Epithelial cell of proximal tubule (primary cell): ENCODE measurements at regions not wholly inside any gene's neighbourhood (a gene's known extent, or its start where the extent isn't known, plus 50 kb on each side); places are given as distances from the start of the nearest gene placed in this dataset.
"Not testable (repeated sequence)": the region's sequence is repeated elsewhere in the genome, so short reads cannot be mapped to it uniquely, and the experiment has no call there.

Experiments
- DNase-seq: peaks from one replicate; pipeline ENCODE4 v3.0.0-alpha.2; 2011; ENCODE audit warnings: low read depth
- H3K4me3 ChIP-seq: 2 replicates; pipeline ENCODE4 v1.5.1; 2011; ENCODE audit warnings: low read depth, mild to moderate bottlenecking, low read length
- TF ChIP-seq, protein P1 (sequence below): conservative IDR thresholded peaks from 2 replicates; pipeline ENCODE4 v1.5.1; 2012; ENCODE audit warnings: low read depth, mild to moderate bottlenecking, low read length

DNA sequence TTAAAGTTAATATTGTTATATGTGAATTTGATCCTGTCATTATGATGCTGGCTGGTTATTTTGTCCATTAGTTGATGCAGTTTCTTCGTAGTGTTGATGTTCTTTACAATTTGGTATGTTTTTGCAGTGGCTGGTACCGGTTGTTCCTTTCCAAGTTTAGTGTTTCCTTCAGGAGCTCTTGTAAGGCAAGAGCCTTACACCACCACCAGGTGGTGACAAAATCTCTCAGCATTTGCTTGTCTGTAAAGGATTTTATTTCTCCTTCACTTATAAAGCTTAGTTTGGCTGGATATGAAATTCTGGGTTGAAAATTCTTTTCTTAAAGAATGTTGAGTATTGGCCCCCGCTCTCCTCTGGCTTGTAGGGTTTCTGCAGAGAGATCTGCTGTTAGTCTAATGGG, 86.4 kb upstream of the UNC13C start:
- H3K4me3 ChIP-seq, DNase-seq: not testable (repeated sequence)
- TF ChIP-seq, protein P1, sequence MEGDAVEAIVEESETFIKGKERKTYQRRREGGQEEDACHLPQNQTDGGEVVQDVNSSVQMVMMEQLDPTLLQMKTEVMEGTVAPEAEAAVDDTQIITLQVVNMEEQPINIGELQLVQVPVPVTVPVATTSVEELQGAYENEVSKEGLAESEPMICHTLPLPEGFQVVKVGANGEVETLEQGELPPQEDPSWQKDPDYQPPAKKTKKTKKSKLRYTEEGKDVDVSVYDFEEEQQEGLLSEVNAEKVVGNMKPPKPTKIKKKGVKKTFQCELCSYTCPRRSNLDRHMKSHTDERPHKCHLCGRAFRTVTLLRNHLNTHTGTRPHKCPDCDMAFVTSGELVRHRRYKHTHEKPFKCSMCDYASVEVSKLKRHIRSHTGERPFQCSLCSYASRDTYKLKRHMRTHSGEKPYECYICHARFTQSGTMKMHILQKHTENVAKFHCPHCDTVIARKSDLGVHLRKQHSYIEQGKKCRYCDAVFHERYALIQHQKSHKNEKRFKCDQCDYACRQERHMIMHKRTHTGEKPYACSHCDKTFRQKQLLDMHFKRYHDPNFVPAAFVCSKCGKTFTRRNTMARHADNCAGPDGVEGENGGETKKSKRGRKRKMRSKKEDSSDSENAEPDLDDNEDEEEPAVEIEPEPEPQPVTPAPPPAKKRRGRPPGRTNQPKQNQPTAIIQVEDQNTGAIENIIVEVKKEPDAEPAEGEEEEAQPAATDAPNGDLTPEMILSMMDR, result peak; percentile 48

DNA sequence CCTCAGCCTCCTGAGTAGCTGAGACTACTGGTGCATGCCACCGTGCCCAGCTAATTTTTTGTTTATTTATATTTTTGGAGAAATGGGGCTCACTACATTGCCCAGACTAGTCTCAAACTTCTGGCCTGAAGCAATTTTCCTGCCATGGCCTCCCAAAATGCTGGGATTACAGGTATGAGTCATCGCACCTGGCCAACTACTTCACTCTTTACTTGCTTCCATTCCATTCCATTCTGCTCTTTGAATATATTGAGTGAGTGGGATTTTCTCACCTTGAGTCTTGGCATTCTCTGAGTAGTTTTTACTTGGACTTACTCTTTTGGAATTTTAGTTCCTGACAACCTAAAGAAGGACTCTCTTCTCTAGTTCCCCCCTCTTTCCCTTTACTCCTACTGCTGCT, 93.8 kb upstream of the UNC13C start:
- TF ChIP-seq, protein P1, result no peak
- no peak overlapping the region for H3K4me3 ChIP-seq
- DNase-seq, result no peak

DNA sequence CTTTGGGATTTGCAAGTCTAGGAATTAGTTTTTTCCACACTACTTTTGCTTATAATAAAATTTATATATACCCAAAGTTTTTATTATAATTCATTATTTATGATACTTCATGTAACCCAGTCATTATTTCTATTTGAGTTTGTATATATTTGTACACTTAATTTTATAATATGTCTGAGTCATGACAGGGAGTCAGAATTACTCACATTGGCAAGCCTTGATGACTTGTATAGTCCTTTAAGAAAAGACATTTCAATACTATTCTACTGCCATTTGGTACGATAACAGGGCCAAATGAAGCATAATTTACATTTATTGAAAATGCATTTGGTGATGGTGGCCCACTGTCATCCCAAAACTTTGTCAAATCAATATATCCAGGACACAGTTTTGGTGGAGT, 95.9 kb upstream of the UNC13C start:
- no peak overlapping the region for H3K4me3 ChIP-seq
- no peak for DNase-seq
- TF ChIP-seq, protein P1, result no peak

DNA sequence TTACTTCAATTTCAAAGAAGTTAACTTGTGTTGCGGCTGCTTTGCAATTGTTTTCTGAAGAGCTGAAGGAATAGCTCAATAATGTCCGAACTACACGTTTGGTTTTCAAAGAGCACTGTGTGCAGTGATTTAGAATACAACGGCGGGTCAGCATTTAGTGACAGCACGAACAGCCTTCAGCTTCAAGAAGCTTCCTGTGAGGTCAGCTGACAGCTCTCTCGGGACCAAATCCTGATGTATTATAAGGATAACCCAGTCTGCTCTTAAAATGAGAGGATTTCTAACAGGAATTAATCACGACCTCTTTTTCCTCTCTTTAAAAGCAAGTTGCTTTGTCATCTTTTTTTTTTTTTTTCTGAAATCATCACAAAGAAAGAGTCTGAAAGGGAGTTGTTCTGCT, 97.9 kb upstream of the UNC13C start:
- DNase-seq, result no peak
- TF ChIP-seq, protein P1, result no peak

DNA sequence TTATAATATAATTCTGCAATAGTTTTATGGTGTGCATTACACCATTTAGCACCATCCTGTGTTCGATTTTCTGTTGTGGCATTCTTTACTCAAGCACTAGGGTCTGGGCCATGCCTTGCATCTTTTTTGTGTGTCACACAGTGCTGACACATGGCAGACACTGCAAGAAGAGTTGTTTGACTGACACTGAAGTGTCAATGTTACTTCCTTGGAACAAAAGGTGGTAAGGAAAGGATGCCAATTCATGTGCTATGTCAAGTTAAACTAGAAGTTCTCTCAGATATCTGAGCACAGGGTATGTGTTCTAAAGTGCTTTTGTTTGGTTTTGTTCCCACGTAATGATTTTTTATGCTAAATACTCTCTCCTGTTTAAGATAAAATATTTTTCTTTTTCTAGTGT, 102.5 kb upstream of the UNC13C start:
- TF ChIP-seq, protein P1, result no peak
- DNase-seq, result no peak
- no peak overlapping the region for H3K4me3 ChIP-seq

More for the DNA sequence above, 97.9 kb upstream of the UNC13C start:
- no peak overlapping the region for H3K4me3 ChIP-seq

DNA sequence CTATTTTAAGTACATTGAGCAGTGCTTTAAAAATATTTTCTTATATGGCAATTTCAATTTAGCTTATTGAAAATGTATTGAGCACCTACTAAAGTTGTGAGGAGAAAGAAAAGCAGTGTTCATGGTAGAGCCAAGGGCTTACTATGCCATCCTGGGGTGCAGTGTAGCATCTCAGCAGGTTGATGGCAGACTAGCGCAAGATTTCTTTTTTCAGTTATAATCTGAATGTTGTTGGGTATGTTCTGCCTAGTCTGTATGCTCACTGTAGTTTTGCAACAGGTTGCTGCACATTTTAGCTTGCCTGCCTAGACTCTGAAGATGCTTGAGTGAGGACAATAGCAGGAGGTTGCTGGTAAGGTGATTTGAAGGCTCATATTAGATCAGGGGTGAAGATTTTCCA, 103.1 kb upstream of the UNC13C start:
- DNase-seq, result no peak
- H3K4me3 ChIP-seq, result no peak overlapping the region
- TF ChIP-seq, protein P1, result peak; percentile 2

DNA sequence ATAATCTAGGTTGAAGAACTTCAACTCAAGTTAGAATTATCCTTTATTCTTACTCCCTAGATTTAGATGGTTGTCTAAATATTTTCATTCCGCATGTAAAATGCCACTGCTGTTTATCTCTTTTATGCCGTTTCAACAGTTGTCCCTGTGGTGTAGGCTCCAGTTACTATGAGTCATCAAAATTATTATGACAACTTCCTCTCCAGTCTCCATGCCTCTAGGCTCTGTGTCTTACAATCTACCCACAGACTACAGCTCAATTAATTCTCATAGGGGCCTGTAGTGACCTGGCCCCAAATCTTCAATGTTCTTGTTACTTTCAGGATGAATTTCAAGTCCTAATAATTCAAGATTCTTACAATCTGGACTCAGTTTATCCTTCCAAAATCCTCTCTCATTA, 105.8 kb upstream of the UNC13C start:
- DNase-seq, result no peak
- TF ChIP-seq, protein P1, result no peak
- H3K4me3 ChIP-seq, result no peak overlapping the region
